GM19463 (cell line): ENCODE measurements at regions not wholly inside any gene's neighbourhood (a gene's known extent, or its start where the extent isn't known, plus 50 kb on each side); places are given as distances from the start of the nearest gene placed in this dataset.

Source experiments
- ATAC-seq: cut with Tn5 transposase; IDR thresholded peaks from one replicate; pipeline ENCODE4 v1.9.1; 2021; ENCODE audit warnings: mild to moderate bottlenecking, moderate library complexity; ENCODE audit not compliant: unreplicated experiment

GRCh38 chr10:71138166-71138830 is 74.1 kb upstream of the UNC5B start:
- ATAC-seq: no peak

- no peak for ATAC-seq
Observed at GRCh38 chr10:71141528-71141927, 70.8 kb upstream of the UNC5B start.

DNA sequence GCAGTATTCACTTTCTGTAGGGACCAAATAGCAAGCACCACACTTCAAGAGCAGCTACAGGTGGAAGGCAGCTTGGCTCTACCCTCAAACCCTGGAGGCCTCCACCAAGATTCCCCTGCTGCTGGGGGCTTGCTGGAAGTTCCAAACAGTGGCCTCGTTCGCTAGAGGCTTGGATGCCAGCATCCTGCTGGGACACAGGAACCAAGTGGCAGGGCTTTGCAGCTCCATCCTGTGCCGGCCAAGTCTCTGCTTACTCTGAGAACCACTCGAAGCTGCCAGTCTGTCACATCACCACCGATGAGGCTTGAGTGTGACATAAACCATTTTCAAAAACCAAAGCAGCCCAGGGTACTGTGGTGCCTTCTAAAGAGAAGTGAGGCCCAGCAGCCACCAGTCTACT is 69.2 kb upstream of the UNC5B start:
- ATAC-seq: no peak

- no peak for ATAC-seq
Observed at GRCh38 chr10:71143610-71144009, 68.8 kb upstream of the UNC5B start.

DNA sequence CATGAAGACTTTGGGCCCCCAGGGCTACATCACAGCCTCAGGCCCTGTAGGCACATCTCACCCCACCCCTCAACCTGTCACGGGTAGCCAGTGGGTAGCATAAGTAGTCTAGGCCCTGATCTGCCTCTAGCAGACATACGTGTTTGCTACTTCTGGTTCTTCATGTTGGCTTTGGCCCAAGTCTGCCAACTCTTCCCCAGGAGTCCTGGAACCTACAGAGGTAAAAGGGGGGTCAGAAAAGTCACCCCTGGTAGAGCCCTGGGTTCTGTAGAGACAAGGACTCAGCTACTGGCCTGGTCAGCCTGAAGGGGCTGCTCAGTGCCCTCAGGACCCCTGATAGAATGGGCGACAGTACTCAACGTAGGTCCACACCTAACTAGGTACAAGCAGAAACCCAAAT is 67.5 kb upstream of the UNC5B start:
- no peak for ATAC-seq

DNA sequence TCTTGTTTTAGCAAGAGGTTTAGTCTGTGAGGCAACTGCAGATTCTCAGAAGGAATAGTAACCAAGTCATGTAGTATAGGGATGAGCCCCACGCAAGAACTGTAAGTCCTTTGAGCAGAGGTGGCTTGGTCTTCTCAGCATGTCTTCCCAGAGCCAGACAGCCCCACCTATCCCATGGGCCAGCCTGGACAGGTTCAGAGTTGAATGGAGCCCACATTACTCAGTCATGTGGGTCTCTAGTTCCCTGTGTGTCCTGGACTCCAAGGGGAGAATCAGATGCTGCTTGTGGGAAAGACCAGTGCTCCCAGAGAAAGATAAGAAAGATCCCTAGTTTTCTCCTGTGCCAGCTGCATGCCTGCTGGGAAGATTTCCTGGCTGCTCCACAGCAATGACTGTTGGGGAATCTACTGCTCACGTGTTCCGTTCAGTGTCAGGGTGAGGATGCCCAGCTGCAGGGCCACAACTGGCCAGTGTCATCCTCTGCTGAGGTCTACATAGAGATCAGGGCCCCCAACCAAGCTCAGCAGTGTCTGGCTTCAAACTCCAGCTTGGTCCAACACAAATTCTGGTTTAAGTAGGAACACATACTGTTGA is 66.9 kb upstream of the UNC5B start:
- no peak for ATAC-seq

GRCh38 chr10:71150796-71151195 is 61.6 kb upstream of the UNC5B start:
- no peak for ATAC-seq

- ATAC-seq: no peak
Observed at GRCh38 chr10:71152043-71152442, 60.3 kb upstream of the UNC5B start.

GRCh38 chr10:71156436-71156835 is 55.9 kb upstream of the UNC5B start:
- ATAC-seq: no peak

GRCh38 chr10:71157435-71157834 is 54.9 kb upstream of the UNC5B start:
- no peak for ATAC-seq

- no peak for ATAC-seq
Observed at GRCh38 chr10:71158251-71158650, 54.1 kb upstream of the UNC5B start.

- no peak for ATAC-seq
Observed at GRCh38 chr10:71158902-71159301, 53.5 kb upstream of the UNC5B start.

GRCh38 chr10:71159892-71160291 is 52.5 kb upstream of the UNC5B start:
- no peak for ATAC-seq

- no peak for ATAC-seq
Observed at GRCh38 chr10:71161425-71161824, 50.9 kb upstream of the UNC5B start.
